ENCODE measurements at regions not wholly inside any gene's neighbourhood (a gene's known extent, or its start where the extent isn't known, plus 50 kb on each side); places are given as distances from the start of the nearest gene placed in this dataset.
"Not testable (repeated sequence)": the region's sequence is repeated elsewhere in the genome, so short reads cannot be mapped to it uniquely, and the experiment has no call there.

DNA sequence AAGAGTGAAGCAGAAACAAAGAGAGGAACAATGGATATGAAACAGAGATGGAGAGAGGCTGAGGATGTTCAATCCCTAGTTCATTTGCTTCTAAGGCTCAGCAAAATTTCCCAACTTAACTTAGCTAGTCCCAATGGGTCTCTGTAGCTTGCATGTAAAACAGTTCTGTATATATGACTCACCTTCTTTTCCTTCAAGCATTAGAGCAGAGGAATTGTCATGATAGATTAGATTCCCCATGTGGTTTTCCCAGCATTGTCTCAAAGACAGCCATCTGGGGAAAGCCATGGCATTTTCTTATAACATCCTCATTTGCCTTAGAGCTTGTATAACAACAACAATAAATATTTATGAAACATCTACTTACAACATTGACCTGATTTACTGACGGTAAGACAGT lies 93.9 kb upstream of the GATB start:
- no peak for DNase-seq (ENCODE audit: low spot score)
- POLR2A ChIA-PET (ENCODE audit: low non-redundant PET), result no interaction called here
- H3K27ac ChIP-seq, result no peak overlapping the region
- CTCF ChIA-PET, result interaction anchor here (0.5 kb wide), 1 partner anchor 920 kb away, joined by 4 read pairs; no protein-coding TSS in a partner anchor
- TF ChIP-seq, protein P1, sequence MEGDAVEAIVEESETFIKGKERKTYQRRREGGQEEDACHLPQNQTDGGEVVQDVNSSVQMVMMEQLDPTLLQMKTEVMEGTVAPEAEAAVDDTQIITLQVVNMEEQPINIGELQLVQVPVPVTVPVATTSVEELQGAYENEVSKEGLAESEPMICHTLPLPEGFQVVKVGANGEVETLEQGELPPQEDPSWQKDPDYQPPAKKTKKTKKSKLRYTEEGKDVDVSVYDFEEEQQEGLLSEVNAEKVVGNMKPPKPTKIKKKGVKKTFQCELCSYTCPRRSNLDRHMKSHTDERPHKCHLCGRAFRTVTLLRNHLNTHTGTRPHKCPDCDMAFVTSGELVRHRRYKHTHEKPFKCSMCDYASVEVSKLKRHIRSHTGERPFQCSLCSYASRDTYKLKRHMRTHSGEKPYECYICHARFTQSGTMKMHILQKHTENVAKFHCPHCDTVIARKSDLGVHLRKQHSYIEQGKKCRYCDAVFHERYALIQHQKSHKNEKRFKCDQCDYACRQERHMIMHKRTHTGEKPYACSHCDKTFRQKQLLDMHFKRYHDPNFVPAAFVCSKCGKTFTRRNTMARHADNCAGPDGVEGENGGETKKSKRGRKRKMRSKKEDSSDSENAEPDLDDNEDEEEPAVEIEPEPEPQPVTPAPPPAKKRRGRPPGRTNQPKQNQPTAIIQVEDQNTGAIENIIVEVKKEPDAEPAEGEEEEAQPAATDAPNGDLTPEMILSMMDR (conservative IDR thresholded peaks at IDR 0.05; ENCODE audit: low read depth), result no peak

DNA sequence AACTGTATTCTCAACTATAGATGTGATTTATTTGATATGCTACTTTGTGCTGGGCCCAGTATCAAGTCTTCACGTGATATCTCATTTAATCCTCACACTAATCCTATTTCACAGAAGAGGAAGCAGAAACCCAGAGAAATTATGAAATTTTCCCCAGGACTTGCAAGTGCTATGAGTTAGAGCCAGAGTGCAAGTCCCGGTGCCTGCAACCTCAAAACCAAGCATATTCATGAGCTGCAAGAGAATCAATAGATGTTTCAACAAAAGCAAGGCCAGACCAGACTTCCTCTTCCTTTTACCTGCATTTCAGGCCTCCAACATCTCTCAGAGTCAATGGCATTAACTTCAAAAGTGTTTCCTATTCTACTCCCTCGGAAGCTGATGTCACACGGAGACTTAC lies 92.2 kb upstream of the GATB start:
- ChIA-PET CTCF (interaction anchor here (0.7 kb wide), 1 partner anchor 29 kb away, joined by 3 read pairs; no protein-coding TSS in a partner anchor), POLR2A (ENCODE audit: low non-redundant PET) (no interaction called here)
- H3K27ac ChIP-seq, result no peak overlapping the region
- DNase-seq (ENCODE audit: low spot score), result no peak
- TF ChIP-seq, protein P1 (conservative IDR thresholded peaks at IDR 0.05; ENCODE audit: low read depth), result no peak

DNA sequence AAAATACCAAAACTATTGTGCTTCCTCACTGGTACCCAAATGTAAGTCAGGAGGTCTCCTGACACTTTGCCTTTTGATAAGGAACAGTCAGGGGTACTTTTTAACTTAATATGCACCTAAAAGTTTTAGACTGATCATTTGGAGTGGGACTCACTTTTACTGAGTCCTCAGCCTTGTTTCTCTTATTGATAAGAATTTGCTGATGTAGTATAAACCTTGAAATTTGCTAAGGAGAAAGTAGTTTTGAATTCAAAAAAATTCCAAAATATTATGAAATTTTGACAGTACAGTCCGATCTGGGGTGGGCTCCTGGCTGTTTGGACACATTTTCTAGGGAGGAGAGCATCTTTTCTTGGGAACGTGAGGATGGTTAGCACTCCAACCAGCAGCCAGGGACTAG lies 91.4 kb upstream of the GATB start:
- TF ChIP-seq, protein P1 (conservative IDR thresholded peaks at IDR 0.05; ENCODE audit: low read depth), result no peak
- no peak overlapping the region for H3K27ac ChIP-seq
- POLR2A ChIA-PET (ENCODE audit: low non-redundant PET), result no interaction called here
- CTCF ChIA-PET, result no interaction called here
- DNase-seq (ENCODE audit: low spot score), result no peak

DNA sequence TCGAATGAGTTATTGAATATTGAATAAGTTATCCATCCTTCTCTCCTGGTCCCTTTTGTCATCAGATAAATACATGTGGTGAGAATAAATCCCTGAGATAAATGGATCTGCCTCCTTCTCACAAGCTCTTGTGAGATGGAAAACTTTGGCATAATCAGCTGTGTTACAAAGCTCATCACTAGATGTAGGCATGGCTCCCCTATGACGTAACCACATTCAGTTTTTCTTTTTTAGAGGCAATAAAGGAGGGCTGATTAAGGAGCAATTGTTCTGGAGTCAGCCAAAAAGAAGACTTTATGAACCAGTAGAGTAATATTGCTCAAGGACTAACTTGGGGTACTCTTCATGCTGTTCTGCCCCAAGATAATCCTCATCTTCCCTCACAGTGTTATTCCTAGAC lies 90.5 kb upstream of the GATB start:
- ChIA-PET POLR2A (ENCODE audit: low non-redundant PET) (no interaction called here), CTCF (no interaction called here)
- H3K27ac ChIP-seq, result no peak overlapping the region
- no peak for DNase-seq (ENCODE audit: low spot score)
- TF ChIP-seq, protein P1 (conservative IDR thresholded peaks at IDR 0.05; ENCODE audit: low read depth), result no peak

DNA sequence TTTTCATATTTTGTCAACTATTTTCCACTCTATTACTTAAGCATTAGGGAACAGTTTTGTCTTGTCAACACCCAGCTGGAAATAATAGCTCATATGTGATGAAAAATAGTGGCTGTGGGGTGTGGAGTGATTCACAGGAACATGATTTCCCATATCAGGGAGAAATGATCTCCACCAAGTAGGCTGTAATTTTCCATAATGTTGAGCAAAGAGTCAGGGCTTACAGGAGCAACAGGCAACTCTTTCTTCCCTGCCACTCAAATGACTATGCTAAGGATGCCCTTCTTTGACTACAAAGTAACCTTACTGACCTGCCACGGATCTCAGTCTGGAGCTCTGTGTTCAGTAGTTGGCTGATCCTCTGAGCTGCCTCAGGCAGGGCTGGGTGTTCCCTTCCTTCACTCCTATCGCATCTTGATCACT lies 90.0 kb upstream of the GATB start:
- ChIA-PET POLR2A (ENCODE audit: low non-redundant PET) (no interaction called here), CTCF (no interaction called here)
- TF ChIP-seq, protein P1 (conservative IDR thresholded peaks at IDR 0.05; ENCODE audit: low read depth), result no peak
- DNase-seq (ENCODE audit: low spot score), result no peak
- H3K27ac ChIP-seq, result no peak overlapping the region

DNA sequence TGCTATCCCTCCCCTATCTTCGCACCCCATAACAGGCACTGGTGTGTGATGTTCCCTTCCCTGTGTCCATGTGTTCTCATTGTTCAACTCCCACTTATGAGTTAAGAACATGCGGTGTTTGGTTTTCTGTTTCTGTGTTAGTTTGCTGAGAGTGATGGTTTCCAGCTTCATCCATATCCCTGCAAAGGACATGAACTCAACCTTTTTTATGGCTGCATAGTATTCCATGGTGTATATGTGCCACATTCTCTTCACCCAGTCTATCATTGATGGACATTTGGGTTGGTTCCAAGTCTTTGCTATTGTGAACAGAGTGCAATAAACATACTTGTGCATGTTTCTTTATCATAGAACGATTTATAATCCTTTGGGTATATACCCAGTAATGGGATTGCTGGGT lies 84.7 kb upstream of the GATB start:
- DNase-seq (ENCODE audit: low spot score); POLR2A ChIA-PET (ENCODE audit: low non-redundant PET); H3K27ac ChIP-seq; CTCF ChIA-PET: not testable (repeated sequence)

DNA sequence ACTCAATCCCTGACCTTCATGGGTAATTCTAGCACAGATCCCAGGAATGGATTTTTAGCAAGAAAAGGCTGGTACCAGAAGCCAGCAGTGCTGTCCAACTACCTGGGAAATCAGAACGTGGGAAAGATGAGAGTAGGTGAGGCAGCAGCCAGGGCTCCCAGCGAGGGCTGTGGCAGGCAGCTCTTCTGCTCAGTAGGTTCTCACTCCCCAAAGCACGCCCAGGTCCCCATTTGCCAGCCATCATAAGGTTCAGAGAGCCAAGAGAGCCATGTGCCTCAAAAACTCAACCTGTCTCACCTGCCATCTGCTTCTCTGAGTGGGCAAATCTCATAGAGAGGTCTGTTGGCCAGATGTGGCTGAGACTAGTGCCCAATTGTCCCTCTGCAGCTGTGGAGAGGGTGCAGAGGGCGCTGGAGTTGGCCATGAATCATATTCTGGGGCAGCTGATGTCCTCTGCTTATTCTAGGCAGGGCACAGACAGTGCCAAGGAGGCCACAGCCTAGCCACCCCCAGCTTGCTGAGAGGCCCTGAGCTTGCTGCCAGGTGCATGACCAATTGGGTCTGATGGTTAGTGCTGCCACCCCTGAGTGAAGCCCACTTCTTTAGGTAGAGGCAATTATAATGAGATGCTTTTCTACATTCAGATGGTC lies 81.7 kb upstream of the GATB start:
- CTCF ChIA-PET, result no interaction called here
- DNase-seq (ENCODE audit: low spot score), result no peak
- TF ChIP-seq, protein P1 (conservative IDR thresholded peaks at IDR 0.05; ENCODE audit: low read depth), result no peak
- POLR2A ChIA-PET (ENCODE audit: low non-redundant PET), result interaction anchor here (0.6 kb wide), 1 partner anchor 721 kb away, joined by 8 read pairs; no protein-coding TSS in a partner anchor
- H3K27ac ChIP-seq, result no peak overlapping the region
